AG04450 (cell line): ENCODE measurements at regions not wholly inside any gene's neighbourhood (a gene's known extent, or its start where the extent isn't known, plus 50 kb on each side); places are given as distances from the start of the nearest gene placed in this dataset.

Source experiments
- CTCF ChIA-PET: fragments of 300-600, 350-600 bp; formaldehyde crosslinking; extraction: SDS; loops from one replicate; lab custom pipeline; 2022; ENCODE audit warnings: antibody characterized with exemption, inconsistent platforms; lab: Charles Lee
- POLR2A ChIA-PET: fragments of 350-600 bp; formaldehyde crosslinking; extraction: SDS; loops from one replicate; lab custom pipeline; 2021; ENCODE audit warnings: antibody characterized with exemption, inconsistent platforms; lab: Yijun Ruan, JAX
- DNase-seq: peaks from one replicate; pipeline ENCODE4 v3.0.0-alpha.2; 2011; ENCODE audit warnings: low read depth, low spot score
- H3K27ac ChIP-seq: one replicate; pipeline ENCODE4 v1.5.1; 2012; ENCODE audit warnings: low read depth, low read length, control low read depth
- H3K27me3 ChIP-seq: one replicate; pipeline ENCODE4 v1.6.0; 2012; ENCODE audit warnings: low read length; ENCODE audit not compliant: control insufficient read depth, insufficient read depth
- H3K4me3 ChIP-seq: 2 replicates; pipeline ENCODE4 v1.5.1; 2011; ENCODE audit warnings: mild to moderate bottlenecking, low read depth, low read length, control low read depth
- H3K9me3 ChIP-seq: 2 replicates; pipeline ENCODE4 v1.5.1; 2012; ENCODE audit warnings: low read length; ENCODE audit not compliant: control insufficient read depth, insufficient read depth
- TF ChIP-seq, protein P1 (sequence below): IDR thresholded peaks from 2 replicates; pipeline ENCODE4 v1.5.1; 2011; ENCODE audit warnings: low read depth, low read length, control low read depth, inconsistent platforms

GRCh38 chr21:16372586-16372985, 642.8 kb downstream of the USP25 start:
- H3K9me3 ChIP-seq: no peaks in the 10 kb centered on the region
- no peak overlapping the region for H3K27ac ChIP-seq
- TF ChIP-seq, protein P1, sequence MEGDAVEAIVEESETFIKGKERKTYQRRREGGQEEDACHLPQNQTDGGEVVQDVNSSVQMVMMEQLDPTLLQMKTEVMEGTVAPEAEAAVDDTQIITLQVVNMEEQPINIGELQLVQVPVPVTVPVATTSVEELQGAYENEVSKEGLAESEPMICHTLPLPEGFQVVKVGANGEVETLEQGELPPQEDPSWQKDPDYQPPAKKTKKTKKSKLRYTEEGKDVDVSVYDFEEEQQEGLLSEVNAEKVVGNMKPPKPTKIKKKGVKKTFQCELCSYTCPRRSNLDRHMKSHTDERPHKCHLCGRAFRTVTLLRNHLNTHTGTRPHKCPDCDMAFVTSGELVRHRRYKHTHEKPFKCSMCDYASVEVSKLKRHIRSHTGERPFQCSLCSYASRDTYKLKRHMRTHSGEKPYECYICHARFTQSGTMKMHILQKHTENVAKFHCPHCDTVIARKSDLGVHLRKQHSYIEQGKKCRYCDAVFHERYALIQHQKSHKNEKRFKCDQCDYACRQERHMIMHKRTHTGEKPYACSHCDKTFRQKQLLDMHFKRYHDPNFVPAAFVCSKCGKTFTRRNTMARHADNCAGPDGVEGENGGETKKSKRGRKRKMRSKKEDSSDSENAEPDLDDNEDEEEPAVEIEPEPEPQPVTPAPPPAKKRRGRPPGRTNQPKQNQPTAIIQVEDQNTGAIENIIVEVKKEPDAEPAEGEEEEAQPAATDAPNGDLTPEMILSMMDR: no peak
- DNase-seq: no peak
- H3K4me3 ChIP-seq: no peak overlapping the region
- no peaks in the 10 kb centered on the region for H3K27me3 ChIP-seq
- ChIA-PET POLR2A (no interaction called here), CTCF (no interaction called here)

GRCh38 chr21:16376673-16377072, 646.9 kb downstream of the USP25 start:
- POLR2A ChIA-PET: no interaction called here
- no peak overlapping the region for H3K27ac ChIP-seq

DNA sequence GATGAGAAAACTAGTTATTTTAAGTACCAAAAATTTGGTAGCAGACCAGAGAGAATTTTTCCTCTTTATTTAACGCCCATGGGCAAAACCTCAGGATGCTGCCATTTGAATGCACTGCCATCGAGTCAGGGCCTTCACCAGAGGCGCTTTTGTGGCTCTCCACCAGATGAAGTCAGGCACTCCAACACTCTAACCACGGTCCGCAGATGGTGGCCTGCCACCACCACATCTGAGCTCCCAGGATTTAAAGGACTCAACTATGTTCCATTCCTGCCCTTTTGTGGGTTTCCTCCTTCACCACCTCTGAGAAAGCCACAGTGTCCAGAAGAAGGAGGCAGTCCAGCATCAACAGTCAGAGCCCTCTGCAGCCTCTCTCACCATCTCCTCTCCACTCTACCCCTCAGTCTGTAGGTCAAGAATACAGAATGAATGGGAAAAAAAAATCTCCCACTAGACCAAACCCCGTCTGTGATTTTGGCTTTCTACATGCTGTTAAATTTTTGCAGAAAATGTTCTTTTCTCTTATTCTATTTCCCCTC, 647.4 kb downstream of the USP25 start:
- Histone ChIP-seq H3K4me3 (no peak overlapping the region), H3K27ac (no peak overlapping the region), H3K27me3 (no peaks in the 10 kb centered on the region), H3K9me3 (no peaks in the 10 kb centered on the region)
- ChIA-PET CTCF (interaction anchor here (0.5 kb wide), 1 partner anchor 295 kb away, joined by 3 read pairs; no protein-coding TSS in a partner anchor), POLR2A (no interaction called here)
- no peak for DNase-seq
- TF ChIP-seq, protein P1: no peak

More at GRCh38 chr21:16376673-16377072, 646.9 kb downstream of the USP25 start:
- H3K27me3 ChIP-seq: no peaks in the 10 kb centered on the region
- TF ChIP-seq, protein P1: no peak
- no peaks in the 10 kb centered on the region for H3K9me3 ChIP-seq
- no peak for DNase-seq
- H3K4me3 ChIP-seq: no peak overlapping the region
- CTCF ChIA-PET: interaction anchor here (0.5 kb wide), 1 partner anchor 295 kb away, joined by 3 read pairs; no protein-coding TSS in a partner anchor

DNA sequence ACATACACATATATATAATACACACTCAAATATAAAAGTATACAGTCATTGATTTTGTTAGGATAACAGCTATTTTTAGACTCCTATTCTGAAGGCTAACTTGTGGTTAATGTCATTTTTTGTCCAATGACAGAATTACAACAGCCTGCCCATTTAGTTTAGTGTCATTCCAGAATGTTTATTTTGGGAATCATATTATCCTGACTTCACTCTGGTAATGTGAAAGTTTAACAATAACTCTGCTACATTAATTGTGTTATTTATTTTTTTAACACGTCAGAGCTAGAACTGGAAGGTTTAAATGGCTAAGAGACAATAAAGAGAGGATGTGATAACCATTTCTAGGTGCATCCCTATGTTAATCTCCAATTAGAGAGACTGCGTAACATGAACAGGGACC, 648.1 kb downstream of the USP25 start:
- H3K9me3 ChIP-seq: no peaks in the 10 kb centered on the region
- DNase-seq: no peak
- POLR2A ChIA-PET: no interaction called here
- TF ChIP-seq, protein P1: no peak
- H3K27me3 ChIP-seq: no peaks in the 10 kb centered on the region
- no peak overlapping the region for H3K27ac ChIP-seq
- CTCF ChIA-PET: no interaction called here
- no peak overlapping the region for H3K4me3 ChIP-seq

DNA sequence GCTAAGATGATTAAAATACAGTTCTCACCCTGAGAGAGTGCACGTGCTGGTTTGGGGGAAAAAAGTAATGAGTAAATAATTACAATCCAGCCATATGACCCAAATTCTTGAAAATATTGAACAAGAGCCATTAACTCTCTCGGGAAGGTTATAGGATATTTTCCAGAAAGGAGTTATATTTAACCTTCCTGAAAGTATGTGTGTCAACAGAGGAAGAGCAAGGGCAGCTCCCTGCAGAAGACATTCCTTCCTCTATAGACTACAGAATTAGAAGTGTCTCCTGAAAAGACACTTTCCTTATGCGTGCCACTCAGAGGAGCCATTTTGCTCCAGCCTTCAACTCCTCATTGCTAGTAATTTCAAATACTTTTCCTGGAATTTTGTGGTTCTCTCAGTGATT, 648.7 kb downstream of the USP25 start:
- no peaks in the 10 kb centered on the region for H3K9me3 ChIP-seq
- ChIA-PET CTCF (interaction anchor here (1.3 kb wide), 1 partner anchor 48 kb away, joined by 3 read pairs; no protein-coding TSS in a partner anchor), POLR2A (no interaction called here)
- no peak overlapping the region for H3K27ac ChIP-seq
- TF ChIP-seq, protein P1: no peak
- H3K4me3 ChIP-seq: no peak overlapping the region
- H3K27me3 ChIP-seq: no peaks in the 10 kb centered on the region
- DNase-seq: no peak
